GM19238 (cell line): ENCODE measurements at regions not wholly inside any gene's neighbourhood (a gene's known extent, or its start where the extent isn't known, plus 50 kb on each side); places are given as distances from the start of the nearest gene placed in this dataset.
"Not testable (repeated sequence)": the region's sequence is repeated elsewhere in the genome, so short reads cannot be mapped to it uniquely, and the experiment has no call there.

Experiments used
- DNase-seq: peaks from one replicate; pipeline ENCODE4 v3.0.0; 2011; ENCODE audit warnings: low spot score; ENCODE audit not compliant: insufficient read length

DNA sequence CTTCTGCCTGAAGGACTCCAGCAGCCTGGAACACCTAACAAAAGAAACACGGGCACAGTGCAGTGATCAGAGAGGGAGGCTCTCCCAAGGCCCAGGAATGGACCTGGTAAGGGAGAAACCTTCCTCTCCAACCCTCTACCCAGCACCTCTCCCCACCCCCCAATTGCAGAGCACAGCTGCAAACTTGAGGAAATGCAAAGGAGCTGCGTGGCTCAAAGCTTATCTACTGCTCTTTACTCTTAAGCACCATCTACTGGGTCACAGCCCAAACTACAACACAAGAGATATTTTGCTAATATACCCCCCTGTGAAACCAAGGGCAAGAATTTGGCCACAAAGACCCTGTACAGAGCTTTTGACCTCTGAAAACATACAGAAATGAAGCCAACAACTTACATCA is 328.3 kb downstream of the OXSM start:
- DNase-seq = no peak

DNA sequence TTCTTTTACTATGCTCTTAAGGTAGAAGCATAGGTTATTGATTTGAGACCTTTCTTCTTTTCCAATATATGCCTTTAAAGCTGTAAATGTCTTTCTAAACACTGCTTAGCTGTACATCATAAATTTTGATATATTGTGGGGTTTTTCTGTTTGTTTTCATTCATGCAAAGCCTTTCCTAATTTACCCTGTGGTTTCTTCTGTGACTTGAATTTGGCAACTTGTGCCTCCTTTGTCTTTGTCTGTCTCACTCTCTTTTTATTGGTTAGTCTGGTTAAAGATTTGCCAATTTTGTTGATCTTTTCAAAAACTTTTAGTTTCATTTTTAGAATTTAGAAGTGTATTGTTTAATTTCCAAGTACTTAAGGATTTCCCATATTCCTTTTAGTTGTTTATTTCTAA is 343.1 kb downstream of the OXSM start:
- DNase-seq = no peak

DNA sequence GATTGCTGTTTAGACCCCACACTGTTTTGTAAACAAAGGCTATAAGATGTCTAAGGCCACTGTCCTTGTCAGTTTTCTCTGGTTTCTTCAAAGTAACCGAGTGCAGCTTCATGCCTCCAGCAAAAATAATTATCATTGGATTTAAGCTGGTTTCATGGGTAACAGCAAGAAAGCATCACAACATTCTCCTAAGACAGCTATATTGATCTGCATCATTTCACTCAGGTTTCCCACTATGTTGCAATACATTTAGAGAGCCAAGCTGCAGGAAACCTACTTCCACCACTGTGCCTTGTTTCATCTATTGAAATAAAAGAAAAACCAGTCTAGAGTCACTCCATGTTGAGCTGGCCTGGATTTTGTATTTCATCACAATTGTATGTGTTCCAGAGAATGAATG is 351.4 kb downstream of the OXSM start:
- DNase-seq = no peak

GRCh38 chr3:26145769-26146168 is 355.9 kb downstream of the OXSM start:
- no peak for DNase-seq

GRCh38 chr3:26157428-26157827 is 367.5 kb downstream of the OXSM start:
- DNase-seq = not testable (repeated sequence)

DNA sequence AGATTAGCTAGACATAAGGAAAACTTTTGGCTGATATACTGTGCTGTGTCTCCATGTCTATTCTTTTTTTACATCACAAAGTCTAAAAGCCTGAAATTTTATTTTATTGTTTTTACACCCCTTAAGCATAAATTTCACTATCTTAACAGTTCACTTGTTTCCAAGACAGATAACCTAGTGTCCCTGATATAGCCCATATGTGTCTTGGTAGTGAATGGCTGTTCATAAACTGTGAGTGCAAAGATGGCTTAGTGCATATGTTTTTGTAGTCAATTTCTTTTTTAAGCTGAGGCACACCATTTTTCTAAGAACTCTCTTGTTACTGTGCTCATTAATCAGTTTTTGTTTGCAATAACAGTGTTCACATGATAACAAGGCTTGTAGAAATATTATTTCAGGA is 381.1 kb downstream of the OXSM start:
- DNase-seq = no peak

GRCh38 chr3:26191556-26191955 is 401.7 kb downstream of the OXSM start:
- DNase-seq = no peak

DNA sequence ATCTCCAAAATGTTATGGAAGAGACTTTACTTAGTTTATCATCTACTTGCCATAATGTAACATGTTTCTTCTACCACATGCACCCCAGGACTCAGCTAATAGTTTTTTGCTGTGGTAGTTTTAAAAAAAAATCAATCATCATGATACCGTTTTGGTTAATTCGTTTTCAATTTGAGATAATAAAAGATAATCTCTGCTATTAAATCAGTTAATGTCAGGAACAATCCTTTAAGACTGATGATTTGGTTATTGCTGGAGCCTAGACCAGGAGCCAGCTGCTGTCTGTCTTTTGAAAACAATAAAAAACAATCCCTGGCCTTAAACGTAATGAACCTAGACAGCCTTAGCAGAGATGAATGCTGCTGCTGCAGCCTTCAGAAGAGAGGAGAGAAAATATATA is 403.7 kb downstream of the OXSM start:
- DNase-seq = no peak

GRCh38 chr3:26196781-26197180 is 406.9 kb downstream of the OXSM start:
- no peak for DNase-seq

GRCh38 chr3:26198609-26199008 is 408.7 kb downstream of the OXSM start:
- DNase-seq = no peak

DNA sequence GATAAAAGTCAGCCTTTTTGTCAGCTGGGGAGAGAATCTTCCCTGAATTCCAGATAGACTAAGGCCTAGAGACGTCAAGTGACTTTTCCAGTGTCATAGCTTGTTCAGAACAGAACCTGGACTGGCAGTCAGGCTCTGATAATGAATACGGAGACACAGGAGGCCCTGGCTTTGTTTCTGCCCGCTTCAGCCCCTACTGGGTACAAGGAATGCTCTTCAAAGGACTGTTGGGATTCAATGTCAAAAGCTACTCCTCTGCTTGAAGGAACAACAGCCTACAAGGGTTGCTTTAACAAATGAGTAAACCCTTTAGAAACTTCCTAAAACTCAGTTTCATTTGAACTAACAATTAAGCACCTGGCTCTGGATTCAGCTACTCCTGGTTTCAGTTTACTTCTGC is 412.3 kb downstream of the OXSM start:
- no peak for DNase-seq

- DNase-seq = no peak
Observed at GRCh38 chr3:26205475-26205874, 415.6 kb downstream of the OXSM start.

DNA sequence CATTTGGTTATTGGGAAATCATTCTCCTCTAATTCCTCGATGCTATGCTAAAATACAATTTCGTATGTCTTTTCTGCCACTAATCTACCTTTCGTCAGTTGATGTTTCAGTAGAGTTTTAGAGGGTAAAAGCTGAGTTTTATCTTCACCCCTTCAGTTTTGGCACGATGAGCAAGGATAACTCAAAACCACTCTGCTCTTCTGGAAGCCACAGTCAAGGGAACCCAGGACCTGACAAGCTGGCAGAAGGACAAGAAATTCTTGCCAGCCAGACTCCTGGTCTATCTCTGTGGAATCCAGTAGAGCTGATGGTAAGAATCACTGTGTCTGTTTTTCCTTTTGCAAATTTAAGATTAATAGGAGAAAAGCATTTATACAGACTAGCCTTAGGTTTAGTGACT is 414.4 kb upstream of the LRRC3B start:
- DNase-seq = no peak

GRCh38 chr3:26229801-26230200 is 392.8 kb upstream of the LRRC3B start:
- DNase-seq = no peak

DNA sequence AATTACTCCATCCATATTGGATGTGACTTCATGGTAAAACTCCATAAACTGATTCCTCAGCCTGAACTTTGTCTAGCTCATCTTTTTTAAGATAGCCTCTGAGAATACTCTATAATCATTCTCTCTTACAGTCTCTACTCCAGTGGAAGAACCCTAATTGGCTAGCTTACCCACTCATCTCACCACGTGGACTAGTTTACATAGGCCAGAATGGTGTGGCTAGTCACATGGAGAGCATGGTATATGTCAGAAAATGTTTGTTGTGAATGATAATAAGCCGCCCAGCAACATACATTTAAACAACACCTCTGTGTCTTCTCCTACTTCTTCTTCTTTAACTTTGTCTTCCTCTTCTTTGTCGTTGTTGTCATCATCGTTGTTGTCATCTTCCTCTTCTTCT is 389.2 kb upstream of the LRRC3B start:
- DNase-seq = no peak

GRCh38 chr3:26236531-26236930 is 386.0 kb upstream of the LRRC3B start:
- DNase-seq = no peak

DNA sequence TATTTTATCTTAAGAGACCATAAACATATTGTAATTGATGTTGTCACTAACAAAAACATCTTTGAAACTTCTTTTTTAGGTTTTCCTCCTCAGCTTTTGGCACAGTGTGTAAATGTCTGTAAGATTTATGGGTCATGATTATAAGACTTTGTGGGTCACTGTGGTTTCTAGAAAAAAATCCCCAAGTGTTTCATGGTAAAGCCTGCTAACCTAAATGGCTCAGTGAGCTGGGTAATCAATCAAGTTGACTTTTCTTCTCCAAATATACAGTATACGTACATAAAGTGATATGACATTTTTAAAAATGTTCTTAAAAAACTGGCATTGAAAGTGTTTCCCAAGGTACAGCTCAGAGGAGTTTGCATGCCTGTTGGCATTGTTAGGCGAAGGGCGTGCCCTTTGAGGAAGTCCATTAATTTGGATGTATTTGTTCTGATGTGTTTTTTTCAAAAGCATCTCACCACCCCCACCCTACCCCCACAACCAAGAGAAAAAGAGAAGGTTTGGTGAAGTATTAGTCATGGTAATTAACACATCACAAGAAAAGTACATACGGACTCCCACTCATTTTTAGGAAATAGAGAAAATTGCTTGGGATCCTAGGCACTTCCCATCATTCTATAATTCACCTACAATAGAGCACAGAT is 385.4 kb upstream of the LRRC3B start:
- DNase-seq = no peak

DNA sequence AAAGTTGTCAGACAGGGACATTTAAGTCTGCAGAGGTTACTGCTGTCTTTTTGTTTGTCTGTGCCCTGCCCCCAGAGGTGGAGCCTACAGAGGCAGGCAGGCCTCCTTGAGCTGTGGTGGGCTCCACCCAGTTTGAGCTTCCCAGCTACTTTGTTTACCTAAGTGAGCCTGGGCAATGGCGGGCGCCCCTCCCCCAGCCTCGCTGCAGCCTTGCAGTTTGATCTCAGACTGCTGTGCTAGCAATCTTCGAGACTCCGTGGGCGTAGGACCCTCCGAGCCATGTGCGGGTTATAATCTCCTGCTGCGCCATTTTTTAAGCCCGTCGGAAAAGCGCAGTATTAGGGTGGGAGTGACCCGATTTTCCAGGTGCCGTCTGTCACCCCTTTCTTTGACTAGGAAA is 378.0 kb upstream of the LRRC3B start:
- DNase-seq = not testable (repeated sequence)

GRCh38 chr3:26245236-26245635 is 377.3 kb upstream of the LRRC3B start:
- DNase-seq = no peak

DNA sequence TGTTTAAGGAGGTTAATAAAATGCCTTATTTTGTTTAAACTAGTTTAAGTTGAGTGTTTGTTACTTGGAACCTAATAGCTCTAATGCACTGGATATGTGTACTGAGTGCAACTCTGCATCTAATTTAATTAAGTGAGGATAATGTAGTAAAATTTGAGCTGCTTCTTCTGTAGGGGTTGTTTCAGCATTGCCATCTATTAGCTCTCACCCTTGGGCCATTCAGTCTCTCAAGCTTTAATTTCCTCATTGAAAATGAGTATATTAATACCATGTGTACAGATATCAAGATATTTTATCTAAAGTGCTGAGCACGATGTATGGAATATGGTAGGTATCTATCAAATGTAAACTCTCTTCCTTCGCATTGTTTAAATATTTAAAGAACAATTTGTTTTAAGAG is 375.7 kb upstream of the LRRC3B start:
- no peak for DNase-seq

GRCh38 chr3:26247712-26248111 is 374.9 kb upstream of the LRRC3B start:
- DNase-seq = no peak

DNA sequence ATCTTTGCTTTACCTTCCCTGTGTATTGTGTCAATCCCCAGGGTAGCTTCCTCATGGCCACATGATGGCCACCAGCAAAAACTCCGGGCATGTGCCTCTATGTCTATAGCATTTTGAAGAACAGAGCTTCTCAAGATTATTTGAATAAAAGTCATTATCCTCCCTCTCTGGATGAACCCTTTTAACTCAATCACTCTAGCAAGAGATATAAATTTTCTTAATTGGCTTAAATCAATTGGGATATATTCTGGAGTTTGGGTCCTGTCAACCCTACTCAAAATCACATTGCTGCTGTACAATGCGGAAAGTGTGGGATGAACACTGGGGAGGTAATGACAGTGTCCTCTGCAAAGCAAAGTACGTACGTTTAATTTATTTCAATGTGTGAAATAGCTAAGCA is 370.6 kb upstream of the LRRC3B start:
- no peak for DNase-seq

DNA sequence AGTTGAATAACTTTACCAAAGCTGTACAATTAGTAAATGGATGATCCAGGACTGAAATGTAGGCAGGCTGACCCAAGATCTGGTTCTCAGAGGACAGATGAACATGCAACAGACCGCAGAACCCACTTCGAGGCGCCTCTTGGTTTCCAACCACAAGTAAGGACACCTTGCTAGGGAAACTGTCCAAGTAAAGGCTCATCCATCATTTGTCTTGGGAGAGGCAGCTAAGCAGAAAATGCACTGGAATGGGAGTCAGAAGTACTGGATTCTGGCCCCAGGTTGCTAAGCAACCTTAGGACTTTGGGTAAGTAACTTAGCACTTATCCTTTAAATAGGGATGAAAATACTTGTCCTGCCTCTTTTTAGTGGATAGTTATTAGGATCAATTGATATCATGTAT is 366.3 kb upstream of the LRRC3B start:
- no peak for DNase-seq

DNA sequence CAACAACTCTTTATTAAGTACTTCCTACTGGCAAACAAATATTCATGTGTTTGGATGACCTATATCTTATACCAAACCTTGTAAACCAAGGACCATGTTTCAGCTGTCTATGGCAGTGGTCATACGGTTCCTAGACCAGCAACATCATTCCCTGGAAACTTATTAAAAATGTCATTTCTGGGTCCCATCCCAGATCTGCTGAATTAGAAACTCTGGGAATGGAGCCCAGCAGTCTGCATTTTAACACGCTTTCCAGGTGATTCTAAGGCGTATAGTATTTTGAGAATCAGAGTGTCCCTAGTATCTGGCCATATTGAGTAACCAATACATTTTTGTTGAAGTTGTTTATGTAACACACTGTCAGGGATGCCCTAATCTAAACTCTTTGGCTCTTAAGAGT is 363.4 kb upstream of the LRRC3B start:
- DNase-seq = no peak
